ENCODE measurements at regions not wholly inside any gene's neighbourhood (a gene's known extent, or its start where the extent isn't known, plus 50 kb on each side); places are given as distances from the start of the nearest gene placed in this dataset.

DNA sequence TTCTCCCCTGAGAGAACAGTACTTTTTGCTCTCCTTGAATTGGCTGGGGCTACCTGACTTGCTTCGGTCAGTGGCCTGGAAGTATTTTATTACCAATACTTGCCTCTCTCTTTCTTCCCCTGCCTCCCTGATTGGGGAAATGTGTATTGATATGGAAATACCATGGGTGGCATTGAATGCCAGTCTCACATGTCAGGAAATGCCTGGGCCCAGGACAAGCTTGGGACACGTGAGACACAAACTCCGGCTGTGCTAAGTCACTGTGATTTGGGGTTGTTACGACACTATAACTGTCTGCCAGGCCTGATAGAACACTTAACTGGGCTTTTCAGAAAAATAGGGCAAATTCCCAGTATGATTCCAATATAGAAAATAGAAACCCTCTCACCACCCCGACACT is 238.3 kb downstream of the GADD45G start:
- no peak overlapping the region for H3K27ac Mint-ChIP-seq
- peaks cover 25% of the 10 kb centered on the region for H3K27me3 Mint-ChIP-seq
- TF ChIP-seq, protein P1, sequence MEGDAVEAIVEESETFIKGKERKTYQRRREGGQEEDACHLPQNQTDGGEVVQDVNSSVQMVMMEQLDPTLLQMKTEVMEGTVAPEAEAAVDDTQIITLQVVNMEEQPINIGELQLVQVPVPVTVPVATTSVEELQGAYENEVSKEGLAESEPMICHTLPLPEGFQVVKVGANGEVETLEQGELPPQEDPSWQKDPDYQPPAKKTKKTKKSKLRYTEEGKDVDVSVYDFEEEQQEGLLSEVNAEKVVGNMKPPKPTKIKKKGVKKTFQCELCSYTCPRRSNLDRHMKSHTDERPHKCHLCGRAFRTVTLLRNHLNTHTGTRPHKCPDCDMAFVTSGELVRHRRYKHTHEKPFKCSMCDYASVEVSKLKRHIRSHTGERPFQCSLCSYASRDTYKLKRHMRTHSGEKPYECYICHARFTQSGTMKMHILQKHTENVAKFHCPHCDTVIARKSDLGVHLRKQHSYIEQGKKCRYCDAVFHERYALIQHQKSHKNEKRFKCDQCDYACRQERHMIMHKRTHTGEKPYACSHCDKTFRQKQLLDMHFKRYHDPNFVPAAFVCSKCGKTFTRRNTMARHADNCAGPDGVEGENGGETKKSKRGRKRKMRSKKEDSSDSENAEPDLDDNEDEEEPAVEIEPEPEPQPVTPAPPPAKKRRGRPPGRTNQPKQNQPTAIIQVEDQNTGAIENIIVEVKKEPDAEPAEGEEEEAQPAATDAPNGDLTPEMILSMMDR (IDR thresholded peaks at IDR 0.05; ENCODE audit: unreplicated experiment) = no peak
- no peak for DNase-seq (ENCODE audit: low spot score, unreplicated experiment)
- no peaks in the 10 kb centered on the region for H3K36me3 Mint-ChIP-seq (ENCODE audit: insufficient read depth)
- H3K4me3 Mint-ChIP-seq (ENCODE audit: low read depth) = no peak overlapping the region
- H3K4me1 Mint-ChIP-seq (ENCODE audit: low read depth) = no peaks in the 10 kb centered on the region
- no peaks in the 10 kb centered on the region for H3K9me3 Mint-ChIP-seq (ENCODE audit: low read depth)

DNA sequence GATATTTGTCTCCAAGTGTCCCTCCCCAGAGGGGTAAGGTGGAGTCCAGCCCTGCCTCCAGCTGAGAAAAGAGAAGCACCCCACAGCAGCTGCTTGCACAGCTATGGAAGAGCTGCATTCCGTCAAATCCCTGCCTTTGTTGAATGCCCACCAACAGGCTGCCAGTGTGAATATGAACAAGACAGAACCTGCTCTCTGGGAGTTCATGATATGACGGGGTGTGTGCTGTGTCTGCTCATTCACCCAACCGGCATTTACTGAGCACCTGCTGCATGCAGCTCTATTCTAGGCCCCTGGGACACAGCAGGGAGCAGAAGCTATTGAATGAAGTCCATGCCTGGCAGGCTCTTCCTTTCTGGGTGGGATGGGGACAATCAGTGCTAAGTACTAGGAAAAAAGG is 238.8 kb downstream of the GADD45G start:
- Mint-ChIP-seq H3K9me3 (ENCODE audit: low read depth) (no peaks in the 10 kb centered on the region), H3K4me1 (ENCODE audit: low read depth) (no peaks in the 10 kb centered on the region), H3K27me3 (peaks cover 25% of the 10 kb centered on the region), H3K27ac (no peak overlapping the region), H3K4me3 (ENCODE audit: low read depth) (no peak overlapping the region), H3K36me3 (ENCODE audit: insufficient read depth) (no peaks in the 10 kb centered on the region)
- no peak for DNase-seq (ENCODE audit: low spot score, unreplicated experiment)
- TF ChIP-seq, protein P1 (IDR thresholded peaks at IDR 0.05; ENCODE audit: unreplicated experiment) = no peak

DNA sequence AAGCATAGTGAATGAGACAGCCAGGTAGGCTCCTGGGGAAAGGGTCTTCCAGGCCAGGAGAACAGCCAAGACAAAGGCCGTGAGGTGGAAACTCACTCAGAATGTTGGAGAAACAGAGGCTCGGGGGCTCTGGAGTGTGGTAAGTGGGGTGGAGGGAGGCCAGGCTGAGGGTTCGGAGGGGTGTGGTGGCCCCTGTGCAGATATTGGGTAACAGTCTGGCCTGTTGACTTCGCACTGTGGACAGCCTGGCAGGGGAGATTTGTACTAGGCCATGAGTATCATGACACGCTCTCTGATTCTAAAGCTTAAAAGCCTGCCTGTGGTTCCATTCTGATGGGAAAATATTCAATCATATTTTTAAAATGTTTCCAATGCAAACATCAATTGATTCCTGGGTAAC is 239.3 kb downstream of the GADD45G start:
- DNase-seq (ENCODE audit: low spot score, unreplicated experiment) = no peak
- no peaks in the 10 kb centered on the region for H3K36me3 Mint-ChIP-seq (ENCODE audit: insufficient read depth)
- no peaks in the 10 kb centered on the region for H3K9me3 Mint-ChIP-seq (ENCODE audit: low read depth)
- TF ChIP-seq, protein P1 (IDR thresholded peaks at IDR 0.05; ENCODE audit: unreplicated experiment) = no peak
- peaks cover 23% of the 10 kb centered on the region for H3K27me3 Mint-ChIP-seq
- no peak overlapping the region for H3K27ac Mint-ChIP-seq
- H3K4me3 Mint-ChIP-seq (ENCODE audit: low read depth) = no peak overlapping the region
- no peaks in the 10 kb centered on the region for H3K4me1 Mint-ChIP-seq (ENCODE audit: low read depth)

DNA sequence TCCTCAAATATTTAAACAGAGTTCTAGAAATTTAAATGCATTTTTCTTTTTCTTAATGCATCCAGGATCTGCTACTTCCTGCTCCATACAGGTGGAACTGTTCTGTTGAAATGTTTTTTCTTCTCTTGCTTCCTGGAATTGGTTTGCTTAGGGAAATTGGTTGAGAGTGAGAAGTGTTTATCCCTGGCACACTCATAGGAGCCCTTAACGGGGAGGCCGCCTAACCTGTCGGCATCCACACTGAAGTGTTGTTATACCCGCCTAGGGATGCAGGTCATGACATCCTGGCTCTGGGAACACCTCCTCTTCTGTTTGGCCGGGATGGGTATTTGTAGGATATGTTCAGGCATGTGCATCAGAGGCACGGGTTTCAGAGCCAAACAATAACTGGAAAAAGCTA is 239.7 kb downstream of the GADD45G start:
- Mint-ChIP-seq H3K27ac (no peak overlapping the region), H3K4me3 (ENCODE audit: low read depth) (no peak overlapping the region), H3K36me3 (ENCODE audit: insufficient read depth) (no peaks in the 10 kb centered on the region), H3K27me3 (peaks cover 23% of the 10 kb centered on the region), H3K9me3 (ENCODE audit: low read depth) (peaks cover under 1% of the 10 kb centered on the region), H3K4me1 (ENCODE audit: low read depth) (no peaks in the 10 kb centered on the region)
- TF ChIP-seq, protein P1 (IDR thresholded peaks at IDR 0.05; ENCODE audit: unreplicated experiment) = no peak
- DNase-seq (ENCODE audit: low spot score, unreplicated experiment) = no peak

DNA sequence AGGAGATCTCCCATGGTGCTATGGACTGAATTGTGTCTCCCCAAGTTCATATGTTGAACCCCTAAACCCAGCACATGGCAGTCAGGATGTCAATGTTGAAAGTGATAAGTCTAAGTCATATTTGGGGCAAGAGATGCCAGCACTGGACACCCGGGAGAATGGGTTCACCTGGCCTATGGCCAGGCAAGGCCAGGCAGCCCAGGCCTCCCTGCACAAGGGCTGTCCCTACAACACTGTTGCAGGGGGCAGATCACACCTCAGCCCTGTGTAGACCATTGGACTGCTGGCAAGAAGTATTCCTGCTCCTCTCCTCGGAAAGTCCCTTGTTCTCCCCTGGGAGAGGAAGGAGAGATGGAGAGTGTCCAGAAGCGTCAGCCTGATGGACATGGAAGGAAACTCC is 240.5 kb downstream of the GADD45G start:
- Mint-ChIP-seq H3K4me1 (ENCODE audit: low read depth) (peaks cover 2% of the 10 kb centered on the region), H3K27ac (no peak overlapping the region), H3K27me3 (peaks cover 23% of the 10 kb centered on the region), H3K4me3 (ENCODE audit: low read depth) (no peak overlapping the region), H3K36me3 (ENCODE audit: insufficient read depth) (no peaks in the 10 kb centered on the region), H3K9me3 (ENCODE audit: low read depth) (peaks cover 3% of the 10 kb centered on the region)
- TF ChIP-seq, protein P1 (IDR thresholded peaks at IDR 0.05; ENCODE audit: unreplicated experiment) = no peak
- no peak for DNase-seq (ENCODE audit: low spot score, unreplicated experiment)
